ENCODE measurements at regions not wholly inside any gene's neighbourhood (a gene's known extent, or its start where the extent isn't known, plus 50 kb on each side); places are given as distances from the start of the nearest gene placed in this dataset.
A peak's percentile ranks its signal among the peaks of the same experiment; 100 is the strongest.

GRCh38 chr20:4600308-4601014 is 85.8 kb upstream of the PRNP start:
- DNase-seq (ENCODE audit: low spot score in 2 of 2): no peak
- 63 to 71% methylated on average over 6 of the region's 6 CpGs for WGBS, 2 donors
- H3K4me3 ChIP-seq (ENCODE audit: low read depth, poor library complexity, severe bottlenecking): no peak overlapping the region
- intact Hi-C loops (cut with DNase I; ENCODE audit: low total_unique reads): no loop called here
- TF ChIP-seq POLR2A (IDR thresholded peaks at IDR 0.05) (no peak), CTCF (IDR thresholded peaks at IDR 0.05) (no peak)

GRCh38 chr20:4597215-4597614 is 89.0 kb upstream of the PRNP start:
- H3K4me3 ChIP-seq (ENCODE audit: low read depth, poor library complexity, severe bottlenecking): no peak overlapping the region
- no peak for TF ChIP-seq CTCF (IDR thresholded peaks at IDR 0.05)
- no peak for TF ChIP-seq POLR2A (IDR thresholded peaks at IDR 0.05)
- 90 to 93% methylated on average over 5 of the region's 5 CpGs for WGBS, 2 donors
- intact Hi-C loops (cut with DNase I; ENCODE audit: low total_unique reads): no loop called here
- DNase-seq (ENCODE audit: low spot score in 2 of 2): no peak

DNA sequence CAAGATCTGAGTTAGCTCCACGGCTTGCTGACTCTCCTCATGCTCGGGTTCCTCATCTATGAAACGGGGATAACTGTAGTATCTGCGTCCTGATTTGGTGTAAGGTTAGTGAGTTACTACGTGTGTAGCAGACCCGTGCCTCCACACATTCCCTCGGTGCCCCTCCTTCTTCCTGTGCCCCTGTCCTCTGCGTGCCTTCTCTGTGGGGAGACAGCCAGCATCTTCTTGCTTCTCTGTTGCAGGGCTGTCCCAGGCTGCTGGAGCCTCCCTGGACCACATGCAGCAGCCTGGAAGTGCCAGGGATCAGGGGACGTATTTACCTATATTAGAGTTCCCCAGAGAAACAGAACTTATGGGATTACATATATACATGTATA is 93.1 kb upstream of the PRNP start:
- TF ChIP-seq POLR2A (IDR thresholded peaks at IDR 0.05): no peak
- TF ChIP-seq CTCF (IDR thresholded peaks at IDR 0.05): no peak
- intact Hi-C loops (cut with DNase I; ENCODE audit: low total_unique reads): no loop called here
- H3K4me3 ChIP-seq (ENCODE audit: low read depth, poor library complexity, severe bottlenecking): no peak overlapping the region
- peak in 1 of 2 donors; percentile 60 for DNase-seq (ENCODE audit: low spot score in 2 of 2)
- WGBS, 2 donors: 65 to 71% methylated on average over 9 of the region's 9 CpGs

DNA sequence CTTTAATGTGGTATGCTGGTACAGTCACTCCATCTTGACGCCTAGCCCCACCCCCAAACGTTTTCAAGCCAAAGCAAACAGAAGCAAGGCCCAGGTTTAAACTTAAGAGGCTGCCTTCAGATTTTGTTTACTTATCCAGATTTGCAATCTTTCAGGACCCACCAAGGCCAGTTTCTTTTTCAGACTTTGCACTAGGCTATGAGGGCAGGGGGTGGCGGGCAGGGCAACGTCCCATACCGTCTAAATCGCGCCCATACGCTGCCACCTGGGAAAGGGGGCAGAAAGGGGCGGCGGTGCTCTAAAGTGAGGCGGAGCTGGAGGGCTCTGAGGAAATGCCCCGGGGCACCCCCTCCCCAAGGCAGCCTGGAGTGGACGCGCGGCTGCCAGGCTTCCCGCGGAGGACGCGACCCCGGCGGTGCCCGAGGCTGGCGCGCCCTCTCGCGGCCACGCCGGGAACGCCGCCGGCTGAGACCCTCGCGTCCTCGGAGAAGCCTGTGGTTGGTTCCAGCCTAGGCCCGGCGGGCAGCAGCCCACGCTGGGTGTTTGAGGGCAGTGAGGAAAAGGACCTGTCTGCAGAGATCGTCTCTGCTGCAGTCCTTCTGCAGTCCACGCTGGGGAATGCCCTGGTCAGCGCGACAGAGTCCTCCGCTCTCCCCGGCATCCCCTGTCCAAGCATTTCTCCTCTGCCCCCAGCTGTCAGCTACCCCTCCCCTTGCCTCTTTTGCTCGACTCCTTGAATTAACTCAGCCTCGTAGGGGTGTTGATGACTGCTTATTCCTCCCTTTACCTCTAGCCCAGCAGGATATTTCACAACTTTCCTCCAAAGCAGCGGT is 93.7 kb upstream of the PRNP start:
- 14 to 25% methylated on average over 16 to 38 of the region's 46 CpGs for WGBS, 2 donors
- intact Hi-C loops (cut with DNase I; ENCODE audit: low total_unique reads): no loop called here
- peak in 1 of 2 donors; percentile 85 for DNase-seq (ENCODE audit: low spot score in 2 of 2)

DNA sequence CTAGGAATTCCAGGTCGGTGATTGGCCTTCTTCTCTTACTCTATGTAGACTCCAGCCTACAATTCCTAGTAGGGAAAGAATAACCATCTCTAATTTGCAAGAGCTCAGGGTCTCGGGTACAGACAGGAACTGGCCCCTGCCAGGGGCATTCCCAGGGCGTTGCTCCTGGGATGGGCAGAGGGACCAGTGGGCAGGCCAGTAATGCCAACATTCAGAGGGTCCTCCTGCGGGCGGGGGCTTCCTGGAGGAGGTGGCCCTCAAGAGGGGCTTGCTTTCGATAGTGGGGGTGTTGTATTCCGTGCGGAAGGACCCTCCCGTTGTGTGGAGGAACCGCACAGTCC is 94.3 kb upstream of the PRNP start:
- intact Hi-C loops (cut with DNase I; ENCODE audit: low total_unique reads): no loop called here
- 50 to 52% methylated on average over 10 of the region's 10 CpGs for WGBS, 2 donors
- TF ChIP-seq CTCF (IDR thresholded peaks at IDR 0.05): no peak
- TF ChIP-seq POLR2A (IDR thresholded peaks at IDR 0.05): no peak
- H3K4me3 ChIP-seq (ENCODE audit: low read depth, poor library complexity, severe bottlenecking): no peak overlapping the region
- DNase-seq (ENCODE audit: low spot score in 2 of 2): no peak

More for the DNA sequence above, 93.7 kb upstream of the PRNP start:
- TF ChIP-seq POLR2A (IDR thresholded peaks at IDR 0.05) (no peak), CTCF (IDR thresholded peaks at IDR 0.05) (no peak)
- no peak overlapping the region for H3K4me3 ChIP-seq (ENCODE audit: low read depth, poor library complexity, severe bottlenecking)

Data from lower leg skin (tissue), 4 donors.